ENCODE measurements at regions not wholly inside any gene's neighbourhood (a gene's known extent, or its start where the extent isn't known, plus 50 kb on each side); places are given as distances from the start of the nearest gene placed in this dataset.

- intact Hi-C loops (cut with micrococcal nuclease), result no loop called here
- no peak for ATAC-seq (ENCODE audit: low read depth)
- no peaks in the 10 kb centered on the region for H3K36me3 ChIP-seq (replicated peaks in 1 of 2; ENCODE audit: control extremely low read depth in 1 of 2, control insufficient read depth in 1 of 2, extremely low read depth in 1 of 2, insufficient read depth in 2 of 2, low read length in 1 of 2)
- no peak overlapping the region for H3K4me3 Mint-ChIP-seq
- no peak overlapping the region for H3K27ac Mint-ChIP-seq
- H3K9me3 Mint-ChIP-seq (ENCODE audit: insufficient read depth), result no peaks in the 10 kb centered on the region
- H3K9ac ChIP-seq (ENCODE audit: low read length), result no peak overlapping the region
- DNase-seq, result no peak
- CTCF ChIA-PET, result no interaction called here
- no peak overlapping the region for H3K4me3 ChIP-seq (ENCODE audit: control extremely low read depth in 1 of 5, extremely low read depth in 1 of 5, insufficient read depth in 1 of 5, low read depth in 2 of 5, low read length in 4 of 5)
- no peaks in the 10 kb centered on the region for H4K20me1 ChIP-seq (ENCODE audit: control insufficient read depth, insufficient read depth, low read length, poor library complexity, severe bottlenecking)
- no peaks in the 10 kb centered on the region for H3K4me1 Mint-ChIP-seq
- peaks cover 0 to 11% (median 0%) of the 10 kb centered on the region in 3 donors for H3K9me3 ChIP-seq (ENCODE audit: control extremely low read depth in 1 of 3, control insufficient read depth in 2 of 3, insufficient read depth in 1 of 3, low read length in 2 of 3)
- no peaks in the 10 kb centered on the region for H3K27me3 Mint-ChIP-seq
- H3K4me2 ChIP-seq (replicated peaks; ENCODE audit: low read depth, low read length, poor library complexity, severe bottlenecking), result no peak overlapping the region
- no peak overlapping the region for H2AFZ ChIP-seq (ENCODE audit: insufficient read depth, low read depth, low read length, poor library complexity, severe bottlenecking)
- H3K27me3 ChIP-seq (replicated peaks in 1 of 4; ENCODE audit: control extremely low read depth in 1 of 4, control insufficient read depth in 3 of 4, insufficient read depth in 4 of 4, low read length in 3 of 4), result no peaks in the 10 kb centered on the region
- no peak overlapping the region for H3K27ac ChIP-seq (ENCODE audit: low read length in 2 of 2)
- TF ChIP-seq CTCF (IDR thresholded peaks at IDR 0.05) (no peak), EZH2 (IDR thresholded peaks at IDR 0.05; ENCODE audit: borderline replicate concordance, insufficient read depth, low read depth, low read length, poor library complexity, severe bottlenecking) (no peak)
- H3K79me2 ChIP-seq (ENCODE audit: control insufficient read depth, insufficient read depth, low read length), result no peaks in the 10 kb centered on the region
- POLR2A ChIA-PET, result no interaction called here
- no peaks in the 10 kb centered on the region for H3K4me1 ChIP-seq (ENCODE audit: control insufficient read depth in 2 of 2, insufficient read depth in 2 of 2, low read length in 2 of 2)
Measured at GRCh38 chr9:11551106-11551505, 938.3 kb upstream of the PTPRD start.

- Mint-ChIP-seq H3K27me3 (no peaks in the 10 kb centered on the region), H3K4me1 (no peaks in the 10 kb centered on the region), H3K4me3 (no peak overlapping the region), H3K27ac (no peak overlapping the region), H3K9me3 (ENCODE audit: insufficient read depth) (peaks cover 2% of the 10 kb centered on the region)
- intact Hi-C loops (cut with micrococcal nuclease), result no loop called here
- H3K27me3 ChIP-seq (replicated peaks in 1 of 4; ENCODE audit: control extremely low read depth in 1 of 4, control insufficient read depth in 3 of 4, insufficient read depth in 4 of 4, low read length in 3 of 4), result no peaks in the 10 kb centered on the region
- no peaks in the 10 kb centered on the region for H3K9me3 ChIP-seq (ENCODE audit: control extremely low read depth in 1 of 3, control insufficient read depth in 2 of 3, insufficient read depth in 1 of 3, low read length in 2 of 3)
- no CpG with 5 or more reads among the region's 2 CpGs for WGBS (ENCODE audit: insufficient coverage)
- no peaks in the 10 kb centered on the region for H3K79me2 ChIP-seq (ENCODE audit: control insufficient read depth, insufficient read depth, low read length)
- DNase-seq, result no peak
- TF ChIP-seq CTCF (IDR thresholded peaks at IDR 0.05) (no peak), EZH2 (IDR thresholded peaks at IDR 0.05; ENCODE audit: borderline replicate concordance, insufficient read depth, low read depth, low read length, poor library complexity, severe bottlenecking) (no peak)
- no peak overlapping the region for H3K4me2 ChIP-seq (replicated peaks; ENCODE audit: low read depth, low read length, poor library complexity, severe bottlenecking)
- no peaks in the 10 kb centered on the region for H3K4me1 ChIP-seq (ENCODE audit: control insufficient read depth in 2 of 2, insufficient read depth in 2 of 2, low read length in 2 of 2)
- H4K20me1 ChIP-seq (ENCODE audit: control insufficient read depth, insufficient read depth, low read length, poor library complexity, severe bottlenecking), result no peaks in the 10 kb centered on the region
- H3K9ac ChIP-seq (ENCODE audit: low read length), result no peak overlapping the region
- ChIA-PET POLR2A (no interaction called here), CTCF (no interaction called here)
- no peak overlapping the region for H2AFZ ChIP-seq (ENCODE audit: insufficient read depth, low read depth, low read length, poor library complexity, severe bottlenecking)
- H3K36me3 ChIP-seq (replicated peaks in 1 of 2; ENCODE audit: control extremely low read depth in 1 of 2, control insufficient read depth in 1 of 2, extremely low read depth in 1 of 2, insufficient read depth in 2 of 2, low read length in 1 of 2), result no peaks in the 10 kb centered on the region
- ATAC-seq (ENCODE audit: low read depth), result no peak
- no peak overlapping the region for H3K27ac ChIP-seq (ENCODE audit: low read length in 2 of 2)
- no peak overlapping the region for H3K4me3 ChIP-seq (ENCODE audit: control extremely low read depth in 1 of 5, extremely low read depth in 1 of 5, insufficient read depth in 1 of 5, low read depth in 2 of 5, low read length in 4 of 5)
Measured at GRCh38 chr9:11558043-11558442, 945.2 kb upstream of the PTPRD start.

Measured in B cell (primary cell).